ENCODE measurements at regions not wholly inside any gene's neighbourhood (a gene's known extent, or its start where the extent isn't known, plus 50 kb on each side); places are given as distances from the start of the nearest gene placed in this dataset.

GRCh38 chr18:78207942-78208341 lies 771.7 kb upstream of the SALL3 start:
- no peak for DNase-seq (ENCODE audit: low read depth in 2 of 2)

GRCh38 chr18:78208461-78208860 lies 771.2 kb upstream of the SALL3 start:
- no peak for DNase-seq (ENCODE audit: low read depth in 2 of 2)

GRCh38 chr18:78213361-78213994 lies 766.1 kb upstream of the SALL3 start:
- no peak for DNase-seq (ENCODE audit: low read depth in 2 of 2)

DNA sequence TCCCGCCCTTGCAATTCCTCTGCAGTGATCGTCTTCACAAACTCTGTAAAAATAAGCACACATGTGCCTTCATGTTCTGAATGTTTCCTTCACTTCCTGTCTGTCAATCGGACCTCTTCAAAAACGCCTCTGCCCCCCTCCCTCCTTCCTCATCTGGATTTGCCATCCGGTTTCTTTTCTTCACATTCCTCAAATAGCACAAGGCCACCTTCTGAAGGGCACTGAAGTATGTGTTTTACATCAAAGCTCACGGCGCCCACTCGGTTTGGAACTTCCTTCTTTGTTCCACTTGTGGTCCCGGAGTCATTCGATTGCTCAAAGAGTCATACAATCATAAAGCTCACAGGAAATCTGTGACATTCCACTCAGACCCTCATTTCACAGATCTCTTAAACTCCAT lies 758.1 kb upstream of the SALL3 start:
- no peak for DNase-seq (ENCODE audit: low read depth in 2 of 2)

GRCh38 chr18:78228974-78229373 lies 750.6 kb upstream of the SALL3 start:
- DNase-seq (ENCODE audit: low read depth in 2 of 2), result no peak

DNA sequence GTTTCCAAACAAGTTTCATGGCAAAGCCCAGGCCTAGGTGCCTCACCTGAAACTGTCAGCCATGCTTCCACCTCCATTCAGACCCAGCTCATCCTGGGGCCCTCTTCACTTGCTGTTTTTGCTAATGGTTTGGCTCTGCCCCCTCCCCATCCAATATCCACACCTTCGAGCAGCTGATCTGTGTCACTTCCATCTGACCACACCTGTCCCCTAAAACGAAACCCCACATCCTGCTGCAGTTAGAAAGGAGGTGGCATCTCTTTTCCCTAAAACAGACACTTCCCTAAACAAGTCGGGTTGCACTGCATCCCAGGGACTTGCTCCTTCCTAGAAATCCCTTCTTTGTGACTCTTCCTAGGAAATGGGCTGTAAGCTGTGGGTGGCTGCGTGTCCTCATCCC lies 748.7 kb upstream of the SALL3 start:
- no peak for DNase-seq (ENCODE audit: low read depth in 2 of 2)

DNA sequence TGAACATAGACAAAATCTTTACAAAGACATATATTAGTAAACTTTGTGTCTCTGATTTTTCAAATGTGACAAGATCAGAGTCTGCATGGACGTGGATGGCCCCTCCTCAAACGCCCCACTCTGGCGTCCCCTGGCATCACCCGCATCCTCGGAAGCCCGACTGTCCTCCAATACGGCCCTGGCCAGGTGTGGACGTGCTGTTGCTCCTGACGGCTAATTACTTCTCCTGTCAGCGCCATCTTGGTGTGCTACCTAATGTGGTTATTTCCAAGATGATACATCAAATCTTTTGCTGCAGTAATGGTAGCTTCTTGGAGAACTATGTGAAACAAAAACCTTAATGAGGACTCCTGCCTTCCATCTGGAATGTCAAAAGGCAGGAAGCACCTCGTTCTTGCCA lies 747.4 kb upstream of the SALL3 start:
- DNase-seq (ENCODE audit: low read depth in 2 of 2), result no peak

GRCh38 chr18:78237864-78238263 lies 741.8 kb upstream of the SALL3 start:
- no peak for DNase-seq (ENCODE audit: low read depth in 2 of 2)

GRCh38 chr18:78238404-78239089 lies 741.1 kb upstream of the SALL3 start:
- no peak for DNase-seq (ENCODE audit: low read depth in 2 of 2)

GRCh38 chr18:78239090-78239457 lies 740.5 kb upstream of the SALL3 start:
- no peak for DNase-seq (ENCODE audit: low read depth in 2 of 2)

- no peak for DNase-seq (ENCODE audit: low read depth in 2 of 2)
These were observed 739.5 kb upstream of the SALL3 start for GRCh38 chr18:78240101-78240500.

GRCh38 chr18:78240627-78241252 lies 738.9 kb upstream of the SALL3 start:
- DNase-seq (ENCODE audit: low read depth in 2 of 2), result no peak

- DNase-seq (ENCODE audit: low read depth in 2 of 2), result no peak
These were observed 737.9 kb upstream of the SALL3 start for GRCh38 chr18:78241535-78242253.

DNA sequence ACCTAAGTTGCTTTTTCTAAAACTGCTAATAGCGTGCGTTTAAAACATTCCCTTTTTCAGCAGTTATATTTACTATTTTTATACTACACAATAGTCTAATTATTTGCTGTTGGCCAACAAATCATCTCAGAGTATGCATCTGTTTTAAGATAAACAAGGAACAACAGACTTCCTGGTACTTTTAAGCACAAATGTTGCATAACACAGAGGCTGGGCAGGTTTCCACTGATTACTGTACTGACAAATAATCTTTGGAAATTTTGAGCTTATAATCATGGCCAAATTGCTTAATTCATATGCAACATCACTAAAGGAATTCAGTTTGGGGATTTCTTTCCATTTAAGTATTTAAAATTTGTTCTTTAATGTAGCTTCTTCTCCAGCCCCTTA lies 737.4 kb upstream of the SALL3 start:
- no peak for DNase-seq (ENCODE audit: low read depth in 2 of 2)

DNA sequence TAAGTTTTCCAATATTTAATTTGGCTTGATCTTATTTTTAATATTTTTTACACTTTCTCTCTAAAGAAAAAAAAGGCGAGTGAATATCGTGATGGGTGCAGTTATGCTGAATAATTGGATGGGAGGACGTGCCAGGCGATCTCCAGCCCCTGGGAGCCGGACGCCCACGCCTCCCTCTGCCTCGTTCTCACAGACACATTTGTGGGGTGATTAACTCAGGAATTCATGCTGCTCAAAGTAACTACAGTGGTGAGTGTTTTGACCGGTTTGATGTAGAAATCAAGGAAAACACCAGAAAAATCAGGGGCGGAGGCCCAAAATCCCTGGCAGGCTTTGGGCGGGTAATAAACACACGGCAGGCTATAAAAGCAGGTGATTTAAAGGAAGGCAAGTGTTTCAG lies 736.8 kb upstream of the SALL3 start:
- DNase-seq (ENCODE audit: low read depth in 2 of 2), result no peak

GRCh38 chr18:78244779-78245178 lies 734.8 kb upstream of the SALL3 start:
- no peak for DNase-seq (ENCODE audit: low read depth in 2 of 2)

DNA sequence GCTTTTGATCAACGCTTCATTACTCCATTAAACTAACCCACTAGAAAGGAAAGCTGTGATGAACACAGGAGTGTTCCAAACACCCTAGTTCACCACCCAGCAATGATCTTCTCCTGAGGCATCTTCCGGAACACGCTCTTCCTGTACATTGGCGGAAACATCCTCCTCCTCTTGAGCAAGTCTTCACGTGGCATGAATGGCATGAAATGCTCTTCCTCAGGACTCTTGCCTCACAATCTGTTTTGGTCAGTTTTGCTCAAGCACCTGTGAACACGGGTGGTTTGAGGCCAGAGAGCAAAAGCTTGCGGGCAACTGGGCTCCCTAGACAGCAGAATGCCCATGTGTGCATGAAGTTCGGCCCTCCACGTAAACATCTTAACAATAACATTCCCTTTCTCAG lies 734.2 kb upstream of the SALL3 start:
- DNase-seq (ENCODE audit: low read depth in 2 of 2), result no peak

- DNase-seq (ENCODE audit: low read depth in 2 of 2), result no peak
These were observed 733.6 kb upstream of the SALL3 start for GRCh38 chr18:78246050-78246449.

DNA sequence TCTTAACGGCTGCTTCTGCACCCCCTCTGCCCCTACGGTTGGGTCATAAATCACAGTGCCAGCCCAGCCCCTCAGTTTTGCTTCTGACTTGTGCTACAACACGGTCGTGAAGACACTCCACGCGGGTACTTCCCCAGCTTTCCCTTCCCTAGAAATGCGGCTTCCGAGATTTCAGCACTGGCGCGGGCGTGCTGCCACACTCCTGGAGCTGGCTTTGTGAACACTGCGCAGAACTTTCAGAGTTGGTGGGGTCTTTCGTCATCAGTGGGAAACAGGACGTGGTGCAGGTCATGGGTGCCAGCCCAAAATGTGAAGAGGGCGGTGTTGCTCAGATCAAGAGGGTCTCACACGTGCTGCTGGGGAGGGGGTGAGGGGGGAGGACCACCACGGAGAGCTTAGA lies 733.0 kb upstream of the SALL3 start:
- no peak for DNase-seq (ENCODE audit: low read depth in 2 of 2)

DNA sequence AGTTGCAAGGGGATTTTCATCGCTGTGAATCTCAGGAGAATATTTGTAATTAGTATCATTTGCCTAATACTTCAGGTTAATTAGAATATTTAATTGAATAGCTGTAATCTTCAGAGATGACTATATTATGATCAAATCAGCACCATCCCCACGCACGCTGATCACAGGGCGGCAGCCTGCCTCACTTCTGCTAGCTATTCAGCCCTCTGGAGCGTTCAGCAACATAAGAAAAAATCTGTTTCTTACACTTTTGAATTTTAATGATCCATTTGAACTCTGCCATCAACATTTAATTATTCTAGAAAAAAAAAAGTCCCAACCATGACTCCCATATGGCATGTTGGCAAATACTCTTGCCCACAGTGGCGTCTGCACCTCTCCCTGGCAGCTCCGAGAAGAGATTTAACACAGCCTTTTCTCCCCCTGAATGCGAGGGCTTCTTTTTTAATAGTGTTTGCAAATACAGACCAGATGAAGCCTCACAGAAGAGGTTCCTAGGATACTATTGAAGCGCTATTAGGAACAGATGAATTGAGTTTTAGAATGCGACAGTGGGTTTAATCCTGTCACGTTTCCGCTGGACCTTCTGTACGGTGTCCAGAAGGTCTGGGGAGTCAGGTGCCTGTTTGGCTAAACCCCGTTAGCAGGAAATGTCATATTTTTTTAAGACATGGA lies 731.9 kb upstream of the SALL3 start:
- DNase-seq (ENCODE audit: low read depth in 2 of 2), result no peak

GRCh38 chr18:78255013-78255412 lies 724.6 kb upstream of the SALL3 start:
- DNase-seq (ENCODE audit: low read depth in 2 of 2), result no peak

Measured in stimulated activated CD8-positive, alpha-beta memory T cell treated with anti-CD3 and anti-CD28 coated beads, Interleukin-2, amount 100 ng/mL, for 48 hours (primary cell).